A673 (cell line): ENCODE measurements at regions not wholly inside any gene's neighbourhood (a gene's known extent, or its start where the extent isn't known, plus 50 kb on each side); places are given as distances from the start of the nearest gene placed in this dataset.

ENCODE experiments used
- CTCF ChIP-seq: fragments of 300-800, 200-600 bp; sonication (generic); conservative IDR thresholded peaks from 2 replicates; pipeline ENCODE4 v1.5.1; 2017; ENCODE audit warnings: low read depth, mild to moderate bottlenecking, antibody characterized with exemption, low read length, moderate library complexity, mixed read lengths
- EZH2 ChIP-seq: fragments of 200-600 bp; sonication (generic); IDR thresholded peaks from 2 replicates; pipeline ENCODE4 v1.6.1; 2017; ENCODE audit warnings: borderline replicate concordance, low read depth, mild to moderate bottlenecking, mixed read lengths, antibody characterized with exemption, low read length; ENCODE audit not compliant: poor library complexity, severe bottlenecking

DNA sequence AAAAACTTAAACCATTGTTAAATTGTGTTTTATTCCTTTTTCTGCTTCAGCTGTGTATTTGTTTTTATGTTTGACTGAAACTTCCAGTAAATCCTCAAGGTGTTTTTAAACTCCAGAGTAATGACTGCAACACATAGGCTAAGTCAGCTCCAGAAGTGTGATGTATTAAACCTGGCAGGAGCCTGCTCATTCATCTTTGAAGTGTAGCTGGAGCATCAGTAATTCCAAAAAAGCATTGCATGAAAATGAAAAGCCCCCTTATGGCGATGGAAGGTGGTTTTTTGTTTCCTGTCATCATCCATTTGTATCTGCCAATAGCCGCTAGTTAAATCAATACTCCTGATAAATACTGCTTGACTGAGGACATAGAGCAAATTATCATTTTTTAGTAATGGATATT lies 474.2 kb upstream of the ADAMTS16 start:
- TF ChIP-seq CTCF (no peak), EZH2 (no peak)
